Heart left ventricle (tissue), 16 donors: ENCODE measurements at regions not wholly inside any gene's neighbourhood (a gene's known extent, or its start where the extent isn't known, plus 50 kb on each side); places are given as distances from the start of the nearest gene placed in this dataset.

Experiments
- ATAC-seq, 4 donors: fragments of 200-7000 bp; cut with Tn5 transposase; one replicate each; pipeline ENCODE4 v1.9.1; 2020 to 2022; ENCODE audit warnings: moderate library complexity in 4 of 4, mild to moderate bottlenecking in 3 of 4, moderate number of reproducible peaks in 1 of 4
- DNase-seq, 5 donors: peaks; one replicate each; pipeline ENCODE4 v3.0.0-alpha.2; 2020
- H3K27ac ChIP-seq, 12 donors: fragments of 200-600 bp; sonication (generic) in 4 of 12; one replicate each; pipeline versions ENCODE4 v1.5.0 to v1.8.0; 2016 to 2022; ENCODE audit warnings: mild to moderate bottlenecking in 2 of 12
- H3K27me3 ChIP-seq, 9 donors: fragments of 200-600 bp; sonication (generic) in 2 of 9; one replicate each; pipeline versions ENCODE4 v1.5.1 to v1.8.0; 2016 to 2022; ENCODE audit warnings: mild to moderate bottlenecking in 3 of 9
- H3K36me3 ChIP-seq, 9 donors: fragments of 200-600 bp; sonication (generic) in 2 of 9; one replicate each; pipeline versions ENCODE4 v1.5.0 to v1.8.0; 2018 to 2022; ENCODE audit warnings: mild to moderate bottlenecking in 2 of 9
- H3K4me1 ChIP-seq, 12 donors: fragments of 200-600 bp; sonication (generic) in 4 of 12; one replicate each; pipeline versions ENCODE4 v1.5.0 to v1.8.0; 2016 to 2022; ENCODE audit warnings: mild to moderate bottlenecking in 3 of 12
- H3K4me3 ChIP-seq, 12 donors: fragments of 200-600 bp; sonication (generic) in 4 of 12; one replicate each; pipeline versions ENCODE4 v1.5.0 to v1.8.0; 2017 to 2022; ENCODE audit warnings: mild to moderate bottlenecking in 9 of 12, moderate library complexity in 4 of 12
- H3K9me3 ChIP-seq, 12 donors: fragments of 200-600 bp; sonication (generic) in 4 of 12; one replicate each; pipeline versions ENCODE4 v1.5.0 to v1.8.0; 2016 to 2022; ENCODE audit warnings: mild to moderate bottlenecking in 1 of 12
- CTCF ChIP-seq, 12 donors: fragments of 200-600 bp; sonication (generic) in 4 of 12; IDR thresholded peaks; one replicate each; pipeline versions ENCODE4 v1.5.0 to v1.8.0; 2018 to 2022; ENCODE audit warnings: antibody characterized with exemption in 12 of 12, mild to moderate bottlenecking in 5 of 12
- POLR2A ChIP-seq, 2 donors: fragments of 450-650 bp; IDR thresholded peaks; one replicate each; pipeline ENCODE4 v1.6.1; 2017; ENCODE audit warnings: antibody characterized with exemption in 2 of 2, mild to moderate bottlenecking in 2 of 2, moderate library complexity in 2 of 2
- WGBS, 4 donors: extraction: QIAGEN DNeasy Blood & Tissue Kit in 2 of 4; methylation state at CpG; one replicate each; pipeline versions ENCODE4 v1.1.5 to v1.1.7; 2013 to 2018; 5-methylcytosine and 5-hydroxymethylcytosine counted together
- intact Hi-C, 10 donors: fragments of 100-400 bp; cut with DNase I; formaldehyde crosslinking; loops; one replicate each; pipeline versions ENCODE4 v1.11.1 to v1.14.2; 2022
- donor health status: ischemic (EF 13 %, LVEDD 7.1; RV severe dilation, severe dysfunction).
- donor health status: healthy with polysubstance abuse.
- donor health status: DM: no; HTN: yes; CAD: no.
- donor health status: DM: no; HTN: no; CAD: no.
- donor health status: ischemic (EF 25% LVEDD 6.9; RV normal size, moderate dysfunction).
- donor health status: ischemic (EF 25% LVEDD 5.7; RV mildly dilated, moderate dysfunction).
- donor health status: healthy.
- donor health status: DM: yes; HTN: yes; CAD: no.
- donor health status: ischemic (EF 35%, LVEDD 5.7; RV mildly dilated, moderate dysfunction).
- donor health status: nonischemic (EF 11% LVEDD 7.7; RV severe dilation, severe dysfunction).
- donor health status: DM: yes; HTN: yes; CAD: no.
- donor health status: PGD.
- donor health status: ischemic (EF 29% LVEDD 5.4; RV normal size, mild dysfunction).
- donor health status: nonischemic (EF 23%, LVEDD 6.1; RV moderate dilation, normal function).

- ATAC-seq, result no peak
- intact Hi-C loops, result loop anchor here in 2 of 10 donors (10.0 kb wide), 2 partner anchors 130 to 170 kb away; no protein-coding TSS in a partner anchor
- peaks cover 0 to 27% (median 8%) of the 10 kb centered on the region in 12 donors for H3K4me1 ChIP-seq
- H3K9me3 ChIP-seq, result peaks cover 0 to 5% (median 0%) of the 10 kb centered on the region in 12 donors
- H3K4me3 ChIP-seq, result no peak overlapping the region
- peaks cover 0 to 13% (median 0%) of the 10 kb centered on the region in 9 donors for H3K27me3 ChIP-seq
- no peak for DNase-seq
- H3K36me3 ChIP-seq, result no peaks in the 10 kb centered on the region
- 60 to 73% (median 70%) methylated on average over 8 of the region's 8 CpGs for WGBS, 4 donors
- no peak overlapping the region for H3K27ac ChIP-seq
- TF ChIP-seq POLR2A (IDR thresholded peaks at IDR 0.05) (no peak), CTCF (IDR thresholded peaks at IDR 0.05) (no peak)
Measured at GRCh38 chr12:115455268-115455681, 771.3 kb upstream of the TBX3 start.

GRCh38 chr12:115452751-115453281, 768.8 kb upstream of the TBX3 start:
- no peak overlapping the region for H3K4me3 ChIP-seq
- peaks cover 0 to 13% (median 0%) of the 10 kb centered on the region in 9 donors for H3K27me3 ChIP-seq
- intact Hi-C loops, result loop anchor here in 5 of 10 donors (5.0 to 10.0 kb wide), 6 partner anchors 49 to 771 kb away; partner anchors contain the start of gene TBX3 (in 1 of the 5)
- ATAC-seq (no peak), DNase-seq (no peak)
- peaks cover 0 to 30% (median 8%) of the 10 kb centered on the region in 12 donors for H3K4me1 ChIP-seq
- H3K27ac ChIP-seq, result peak overlapping the region in 7 of 12 donors; percentile 9 to 53 (median 22)
- no peak for TF ChIP-seq POLR2A (IDR thresholded peaks at IDR 0.05)
- no peak for TF ChIP-seq CTCF (IDR thresholded peaks at IDR 0.05)
- 81 to 90% (median 85%) methylated on average over 10 of the region's 10 CpGs for WGBS, 4 donors
- H3K9me3 ChIP-seq, result no peaks in the 10 kb centered on the region
- no peaks in the 10 kb centered on the region for H3K36me3 ChIP-seq

GRCh38 chr12:115451780-115452736, 768.1 kb upstream of the TBX3 start:
- 3 to 10% (median 7%) methylated on average over 21 to 83 of the region's 83 CpGs for WGBS, 4 donors
- intact Hi-C loops, result loop anchor here in 5 of 10 donors (1.0 to 10.0 kb wide), 7 partner anchors 13 to 770 kb away; partner anchors contain the start of gene TBX3 (in 1 of the 5)

More at GRCh38 chr12:115451780-115452736, 768.1 kb upstream of the TBX3 start:
- ATAC-seq (peak in 3 of 4 donors; percentile 65 to 78 (median 73)), DNase-seq (peak; percentile 61 to 71 (median 70))
- Histone ChIP-seq H3K27me3 (peaks cover 0 to 13% (median 0%) of the 10 kb centered on the region in 9 donors), H3K4me1 (peaks cover 0 to 30% (median 8%) of the 10 kb centered on the region in 12 donors), H3K36me3 (no peaks in the 10 kb centered on the region), H3K27ac (peak overlapping the region in 9 of 12 donors; percentile 16 to 85 (median 66)), H3K9me3 (no peaks in the 10 kb centered on the region), H3K4me3 (peak overlapping the region in 10 of 12 donors; percentile 21 to 54 (median 38))
- TF ChIP-seq CTCF (IDR thresholded peaks at IDR 0.05) (no peak), POLR2A (IDR thresholded peaks at IDR 0.05) (no peak)
